NCI-H82 (cell line): ENCODE measurements at regions not wholly inside any gene's neighbourhood (a gene's known extent, or its start where the extent isn't known, plus 50 kb on each side); places are given as distances from the start of the nearest gene placed in this dataset.
"Not testable (repeated sequence)": the region's sequence is repeated elsewhere in the genome, so short reads cannot be mapped to it uniquely, and the experiment has no call there.

ENCODE experiments used
- DNase-seq: peaks from one replicate; lab custom pipeline; 2025; lab: John Stamatoyannopoulos, UW

- DNase-seq = no peak
Observed at GRCh38 chr2:20499387-20499786, 52.5 kb downstream of the RHOB start.

GRCh38 chr2:20501974-20502373 is 55.1 kb downstream of the RHOB start:
- DNase-seq = no peak

- not testable (repeated sequence) for DNase-seq
Observed at GRCh38 chr2:20502496-20502895, 55.6 kb downstream of the RHOB start.

DNA sequence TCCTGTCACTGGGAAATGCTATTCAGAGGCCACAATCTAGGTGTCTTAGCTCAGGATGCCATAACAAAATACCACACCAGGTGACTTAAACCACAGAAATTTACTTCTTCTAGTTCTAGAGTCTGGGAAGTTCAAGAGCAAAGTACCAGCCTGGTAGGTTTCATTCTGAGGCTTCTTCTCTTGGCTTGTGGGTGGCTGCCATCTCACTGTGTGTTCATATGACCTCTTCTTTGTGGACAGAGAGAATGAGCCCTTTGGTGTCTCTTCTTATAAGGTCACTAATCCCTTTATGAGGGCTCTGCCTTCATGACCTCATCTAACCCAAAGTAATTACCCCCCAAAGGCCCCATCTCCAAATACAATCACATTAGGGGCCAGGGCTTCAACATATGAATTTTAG is 57.3 kb downstream of the RHOB start:
- DNase-seq = peak; percentile 24

GRCh38 chr2:20506201-20506685 is 59.4 kb downstream of the RHOB start:
- no peak for DNase-seq

DNA sequence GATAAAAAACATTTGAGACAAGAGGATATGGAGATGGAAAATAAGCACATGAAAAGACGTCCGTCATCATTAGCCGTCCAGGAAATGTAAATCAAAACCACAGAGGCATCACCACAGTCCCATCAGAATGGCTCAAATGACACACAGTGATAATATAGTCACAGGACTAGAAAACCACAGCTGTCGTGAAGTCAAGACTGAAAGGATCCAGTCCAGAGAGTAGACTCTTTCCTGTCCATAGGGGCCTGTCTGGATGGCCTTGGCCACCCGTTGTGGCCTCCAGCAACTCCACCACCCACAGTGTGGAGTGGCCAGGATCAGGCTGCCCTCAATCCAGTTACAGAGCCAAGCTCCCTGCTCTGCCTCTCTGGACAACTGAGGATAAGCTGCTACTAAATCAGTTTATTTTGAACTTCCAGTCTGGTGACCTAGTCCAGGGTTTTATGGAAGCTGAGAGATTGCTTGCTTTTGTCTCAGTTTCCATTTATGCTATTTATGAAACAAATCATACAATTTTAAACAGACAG is 60.4 kb downstream of the RHOB start:
- peak; percentile 45 for DNase-seq

DNA sequence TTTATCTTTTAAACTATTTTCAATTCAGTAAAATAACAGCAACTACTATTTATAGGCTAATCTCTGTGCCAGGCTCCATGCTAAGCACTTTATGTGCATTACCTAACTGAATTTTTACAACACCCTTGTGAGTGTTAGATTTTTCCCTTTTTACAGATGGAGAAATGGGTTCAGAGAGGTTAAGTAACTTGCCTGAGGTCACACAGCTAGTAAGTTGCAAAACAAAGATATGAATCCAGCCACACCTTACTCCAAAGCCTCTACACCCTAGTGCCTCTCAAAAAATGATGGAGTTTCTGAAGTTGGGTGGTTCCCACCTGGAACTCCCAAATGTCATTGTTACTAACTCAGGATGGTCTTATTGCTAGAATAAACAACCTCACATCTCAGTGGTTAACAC is 60.8 kb downstream of the RHOB start:
- DNase-seq = no peak

DNA sequence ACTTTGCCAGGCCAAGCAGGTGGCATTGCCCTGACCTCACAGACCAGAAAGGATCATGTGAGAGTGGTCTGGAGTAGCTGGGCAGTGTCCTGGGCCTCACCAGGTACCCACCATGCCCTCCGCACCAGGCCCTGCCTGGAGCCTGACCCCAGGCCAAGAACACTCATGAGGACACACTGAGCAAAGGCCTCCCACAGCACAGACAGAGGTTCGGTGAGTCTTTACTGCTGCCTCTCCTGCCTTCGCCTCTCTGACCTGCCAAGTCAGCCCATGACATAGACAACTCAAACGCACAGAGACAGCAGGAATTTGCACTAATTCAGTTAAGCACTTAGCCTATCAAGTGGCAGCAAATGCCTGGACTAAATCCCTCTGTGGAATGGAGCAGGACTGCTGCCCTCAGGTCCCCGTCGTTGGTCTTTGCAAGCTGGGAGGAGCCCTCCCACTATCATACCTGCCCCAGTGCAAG is 62.5 kb downstream of the RHOB start:
- DNase-seq = peak; percentile 76

GRCh38 chr2:20509770-20510490 is 63.1 kb downstream of the RHOB start:
- peak; percentile 92 for DNase-seq

GRCh38 chr2:20511130-20511529 is 64.3 kb downstream of the RHOB start:
- no peak for DNase-seq

DNA sequence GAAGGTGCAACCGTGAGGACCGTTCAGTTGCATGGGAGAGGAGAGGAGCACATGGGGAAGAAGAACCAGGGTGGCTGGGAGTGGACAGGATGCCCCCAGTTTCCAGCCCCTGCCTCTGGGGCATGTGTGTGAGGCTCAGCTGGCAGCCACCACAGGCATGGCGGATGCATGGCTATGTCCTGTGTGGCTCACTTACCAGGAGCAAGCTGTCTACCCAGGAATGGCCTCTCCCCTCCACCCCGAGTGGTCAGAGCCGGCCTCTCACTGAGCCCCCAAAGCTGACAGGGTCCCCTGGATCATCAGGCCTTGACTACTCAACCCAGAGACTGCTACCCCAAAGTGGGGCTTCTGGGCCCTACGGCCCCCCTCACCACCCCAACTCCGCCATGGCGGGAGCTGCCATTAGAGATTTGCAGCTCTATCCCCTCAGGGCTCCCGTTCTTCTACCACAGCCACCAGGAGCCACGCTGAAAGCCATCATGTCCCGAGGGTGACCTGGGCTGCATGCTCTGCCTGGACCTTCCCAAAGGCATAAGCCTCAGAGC is 65.3 kb downstream of the RHOB start:
- DNase-seq = no peak

DNA sequence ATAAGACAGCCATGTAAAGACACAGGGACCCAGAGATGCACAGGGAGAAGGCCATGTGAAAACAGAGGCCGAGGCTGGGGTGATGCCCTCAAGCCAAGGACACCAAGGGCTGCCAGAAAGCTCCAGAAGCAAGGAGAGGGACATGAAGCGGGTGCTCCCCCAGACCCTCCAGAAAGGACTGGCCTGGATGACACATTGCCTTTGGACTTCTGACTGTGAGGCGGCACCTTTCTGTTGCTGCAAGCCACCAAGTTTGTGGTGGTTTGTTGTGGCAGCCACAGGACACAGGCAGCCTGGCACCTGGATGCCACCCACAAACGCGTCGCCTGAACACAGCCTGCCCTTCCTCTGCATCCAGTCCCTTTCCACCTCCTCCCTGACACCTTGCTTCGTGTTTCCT is 67.1 kb downstream of the RHOB start:
- no peak for DNase-seq

DNA sequence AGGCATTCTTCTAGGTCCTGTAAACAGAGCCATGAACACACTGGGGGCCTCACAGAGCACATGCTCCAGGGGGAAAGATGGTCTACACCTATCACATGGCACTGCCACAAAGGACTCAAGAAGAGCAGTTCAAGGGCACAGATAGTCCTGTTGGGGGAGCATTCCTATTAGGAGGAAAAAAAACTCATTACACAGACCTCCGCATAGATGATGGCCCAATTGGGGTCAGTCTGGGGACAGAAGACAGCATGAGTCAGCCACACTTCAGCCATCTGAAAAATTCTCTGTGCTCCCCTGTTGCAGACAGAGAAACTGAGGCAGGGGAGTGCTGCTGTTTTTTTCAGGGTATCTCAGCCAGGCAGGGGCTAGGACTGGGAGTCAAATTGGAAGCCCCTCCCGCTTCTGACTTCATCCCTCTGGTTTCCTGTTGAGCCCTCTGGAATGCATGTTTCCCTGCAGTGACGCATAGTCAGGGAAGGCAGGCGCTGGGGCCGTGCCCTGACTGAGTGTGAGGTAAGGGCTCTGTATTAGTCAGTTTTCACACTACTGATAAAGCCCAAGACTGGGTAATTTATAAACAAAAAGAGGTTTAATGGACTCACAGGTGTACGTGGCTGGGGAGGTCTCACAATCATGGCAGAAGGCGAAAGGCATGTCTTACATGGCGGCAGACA is 67.9 kb downstream of the RHOB start:
- DNase-seq = no peak

- no peak for DNase-seq
Observed at GRCh38 chr2:20515290-20516220, 68.7 kb downstream of the RHOB start.

- no peak for DNase-seq
Observed at GRCh38 chr2:20516291-20516645, 69.4 kb downstream of the RHOB start.

GRCh38 chr2:20516646-20517341 is 69.9 kb downstream of the RHOB start:
- DNase-seq = no peak

DNA sequence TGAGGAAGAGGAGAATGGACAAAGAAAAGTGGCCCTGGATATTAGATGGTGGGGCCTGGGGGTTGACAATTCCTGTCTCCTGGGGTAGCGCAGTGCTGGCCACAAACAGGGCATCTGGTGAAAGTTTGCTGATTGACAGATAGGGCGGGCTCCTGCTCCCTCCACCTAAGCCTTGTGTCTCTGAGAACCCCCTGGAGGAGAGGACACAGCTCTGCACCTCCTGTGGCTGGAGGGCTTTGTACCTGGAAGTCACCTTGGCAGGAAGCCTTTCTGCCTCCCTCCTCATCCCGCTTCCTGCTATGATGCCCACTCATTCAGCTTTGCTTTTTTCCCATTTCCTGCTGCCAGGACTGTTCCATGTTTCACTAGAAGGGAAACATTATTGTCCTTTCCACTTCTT is 72.4 kb downstream of the RHOB start:
- no peak for DNase-seq

- no peak for DNase-seq
Observed at GRCh38 chr2:20520128-20520527, 73.3 kb downstream of the RHOB start.

- no peak for DNase-seq
Observed at GRCh38 chr2:20521193-20521592, 74.3 kb downstream of the RHOB start.

DNA sequence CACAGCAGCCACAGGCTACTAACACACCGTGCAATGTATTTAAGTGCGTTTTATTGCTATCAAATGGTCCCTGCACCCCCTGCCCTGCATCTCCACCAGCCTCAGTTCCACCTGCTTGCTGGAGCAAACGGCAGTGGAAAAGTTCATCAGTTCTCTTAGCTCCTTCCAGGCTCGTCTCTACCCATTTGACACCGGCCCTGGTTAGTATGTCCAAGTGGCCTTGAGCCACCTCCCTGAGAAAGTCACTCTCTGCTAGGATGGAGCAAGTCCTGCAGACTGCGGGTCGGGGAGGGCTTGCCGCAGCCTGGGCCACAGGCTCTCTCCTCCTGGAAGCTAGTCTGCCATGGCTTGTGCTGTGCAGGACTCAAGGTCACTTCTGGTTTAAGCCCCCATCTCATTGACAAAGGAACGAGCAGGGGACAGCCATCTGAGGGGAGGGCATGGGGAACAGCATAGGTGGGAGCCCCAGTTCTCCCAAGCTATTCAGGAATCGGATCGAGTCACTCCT is 74.9 kb downstream of the RHOB start:
- DNase-seq = no peak
